SK-N-SH treated with all-trans-retinoic acid at 6 μM for 48 hours (cell line): ENCODE measurements at regions not wholly inside any gene's neighbourhood (a gene's known extent, or its start where the extent isn't known, plus 50 kb on each side); places are given as distances from the start of the nearest gene placed in this dataset.

Experiments used
- ATAC-seq: fragments of 200-7000 bp; cut with Tn5 transposase; 3 replicates; pipeline ENCODE4 v1.9.1; 2020; ENCODE audit warnings: mild to moderate bottlenecking, moderate library complexity
- ARNTL ChIP-seq: fragments of 450-650 bp; formaldehyde crosslinking; IDR thresholded peaks from 2 replicates; pipeline ENCODE4 v1.5.0; 2020; ENCODE audit warnings: low read depth, mild to moderate bottlenecking, moderate library complexity, borderline replicate concordance
- BACH2 ChIP-seq: fragments of 250-450 bp; sonication (Bioruptor Pico); IDR thresholded peaks from 2 replicates; pipeline ENCODE4 v1.9.0; 2021; ENCODE audit warnings: mild to moderate bottlenecking, borderline replicate concordance
- CSDC2 ChIP-seq: fragments of 250-450 bp; sonication (Bioruptor Pico); IDR thresholded peaks from 2 replicates; pipeline ENCODE4 v1.5.0; 2020; ENCODE audit warnings: mild to moderate bottlenecking, moderate library complexity
- ESRRG ChIP-seq: fragments of 250-450 bp; sonication (Bioruptor Pico); IDR thresholded peaks from 2 replicates; pipeline ENCODE4 v1.6.1; 2021; ENCODE audit warnings: mild to moderate bottlenecking
- GLIS3 ChIP-seq: fragments of 250-450 bp; sonication (Bioruptor Pico); IDR thresholded peaks from 2 replicates; pipeline ENCODE4 v1.5.0; 2020; ENCODE audit warnings: mild to moderate bottlenecking, moderate library complexity
- ISL1 ChIP-seq: fragments of 250-450 bp; sonication (Bioruptor Pico); IDR thresholded peaks from 2 replicates; pipeline ENCODE4 v2.1.2; 2022; ENCODE audit warnings: mild to moderate bottlenecking, moderate library complexity
- OSR1 ChIP-seq: fragments of 250-450 bp; sonication (Bioruptor Pico); IDR thresholded peaks from 2 replicates; pipeline ENCODE4 v1.8.0; 2022; ENCODE audit warnings: moderate library complexity, mild to moderate bottlenecking, inconsistent platforms
- PPARA ChIP-seq: fragments of 250-450 bp; sonication (Bioruptor Pico); IDR thresholded peaks from 2 replicates; pipeline ENCODE4 v1.5.0; 2020; ENCODE audit warnings: mild to moderate bottlenecking, borderline replicate concordance
- RARB ChIP-seq: fragments of 250-450 bp; sonication (Bioruptor Pico); IDR thresholded peaks from 2 replicates; pipeline ENCODE4 v1.8.0; 2021; ENCODE audit warnings: mild to moderate bottlenecking, moderate library complexity
- SNAI2 ChIP-seq: fragments of 250-450 bp; sonication (Bioruptor Pico); IDR thresholded peaks from 2 replicates; pipeline ENCODE4 v1.5.0; 2020; ENCODE audit warnings: mild to moderate bottlenecking, moderate library complexity
- TCF4 ChIP-seq: fragments of 250-450 bp; sonication (Bioruptor Pico); IDR thresholded peaks from 2 replicates; pipeline ENCODE4 v1.8.0; 2021; ENCODE audit warnings: mild to moderate bottlenecking, moderate library complexity, borderline replicate concordance
- TOX ChIP-seq: fragments of 250-450 bp; sonication (Bioruptor Pico); IDR thresholded peaks from 2 replicates; pipeline ENCODE4 v1.8.0; 2021; ENCODE audit warnings: mild to moderate bottlenecking, moderate library complexity, borderline replicate concordance
- ZFP3 ChIP-seq: fragments of 250-450 bp; sonication (Bioruptor Pico); IDR thresholded peaks from 2 replicates; pipeline ENCODE4 v1.5.0; 2020; ENCODE audit warnings: mild to moderate bottlenecking, moderate library complexity
- ZNF565 ChIP-seq: fragments of 450-650 bp; formaldehyde crosslinking; conservative IDR thresholded peaks from 2 replicates; pipeline ENCODE4 v1.5.0; 2020; ENCODE audit warnings: low read depth, mild to moderate bottlenecking, moderate library complexity
- ZNF70 ChIP-seq: fragments of 450-650 bp; formaldehyde crosslinking; IDR thresholded peaks from 2 replicates; pipeline ENCODE4 v1.5.0; 2020; ENCODE audit warnings: mild to moderate bottlenecking, moderate library complexity
- ZNF8 ChIP-seq: fragments of 450-650 bp; formaldehyde crosslinking; IDR thresholded peaks from 2 replicates; pipeline ENCODE4 v1.5.0; 2020; ENCODE audit warnings: mild to moderate bottlenecking, moderate library complexity
- TF ChIP-seq, protein P1 (sequence below): fragments of 250-450 bp; sonication (Bioruptor Pico); IDR thresholded peaks from 2 replicates; pipeline ENCODE4 v1.8.0; 2020; ENCODE audit warnings: mild to moderate bottlenecking, moderate library complexity, borderline replicate concordance
- TF ChIP-seq, protein P2 (sequence below): fragments of 250-450 bp; sonication (Bioruptor Pico); IDR thresholded peaks from 2 replicates; pipeline ENCODE4 v1.5.1; 2021; ENCODE audit warnings: mild to moderate bottlenecking, moderate library complexity
- TF ChIP-seq, protein P3 (sequence below): fragments of 250-450 bp; sonication (Bioruptor Pico); IDR thresholded peaks from 2 replicates; pipeline ENCODE4 v1.8.0; 2021; ENCODE audit warnings: low read depth, mild to moderate bottlenecking, moderate library complexity, borderline replicate concordance
- TF ChIP-seq, protein P4 (sequence below): fragments of 250-450 bp; sonication (Bioruptor Pico); IDR thresholded peaks from 2 replicates; pipeline ENCODE4 v1.5.0; 2020; ENCODE audit warnings: mild to moderate bottlenecking, moderate library complexity

DNA sequence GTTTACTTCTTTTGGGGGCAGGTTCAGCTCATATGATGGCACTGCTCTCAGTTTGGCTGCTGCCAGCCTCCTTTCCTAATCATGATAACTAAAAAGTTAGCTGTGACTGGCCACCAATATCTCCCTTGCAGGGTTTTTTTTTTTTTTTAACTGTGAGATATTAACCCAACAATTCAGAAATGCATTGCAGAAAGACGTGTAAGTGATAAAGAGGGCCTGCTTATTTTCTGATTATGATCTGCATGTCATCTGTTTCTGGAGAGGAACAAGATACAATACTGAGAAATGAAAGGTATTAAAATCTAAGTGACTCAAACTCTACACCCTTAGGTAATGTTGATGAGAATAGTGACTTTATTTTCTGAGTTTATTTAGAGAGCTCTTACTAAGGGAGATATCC lies 905.6 kb downstream of the SOCS6 start:
- ATAC-seq: peak; percentile 27; the same call in 2 of the 3 replicates
- no peak for TF ChIP-seq CSDC2
- no peak for TF ChIP-seq ZNF70 (CRISPR knock-in tag)
- TF ChIP-seq, protein P1, sequence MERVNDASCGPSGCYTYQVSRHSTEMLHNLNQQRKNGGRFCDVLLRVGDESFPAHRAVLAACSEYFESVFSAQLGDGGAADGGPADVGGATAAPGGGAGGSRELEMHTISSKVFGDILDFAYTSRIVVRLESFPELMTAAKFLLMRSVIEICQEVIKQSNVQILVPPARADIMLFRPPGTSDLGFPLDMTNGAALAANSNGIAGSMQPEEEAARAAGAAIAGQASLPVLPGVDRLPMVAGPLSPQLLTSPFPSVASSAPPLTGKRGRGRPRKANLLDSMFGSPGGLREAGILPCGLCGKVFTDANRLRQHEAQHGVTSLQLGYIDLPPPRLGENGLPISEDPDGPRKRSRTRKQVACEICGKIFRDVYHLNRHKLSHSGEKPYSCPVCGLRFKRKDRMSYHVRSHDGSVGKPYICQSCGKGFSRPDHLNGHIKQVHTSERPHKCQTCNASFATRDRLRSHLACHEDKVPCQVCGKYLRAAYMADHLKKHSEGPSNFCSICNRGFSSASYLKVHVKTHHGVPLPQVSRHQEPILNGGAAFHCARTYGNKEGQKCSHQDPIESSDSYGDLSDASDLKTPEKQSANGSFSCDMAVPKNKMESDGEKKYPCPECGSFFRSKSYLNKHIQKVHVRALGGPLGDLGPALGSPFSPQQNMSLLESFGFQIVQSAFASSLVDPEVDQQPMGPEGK (CRISPR knock-in tag): no peak
- TF ChIP-seq, protein P2, sequence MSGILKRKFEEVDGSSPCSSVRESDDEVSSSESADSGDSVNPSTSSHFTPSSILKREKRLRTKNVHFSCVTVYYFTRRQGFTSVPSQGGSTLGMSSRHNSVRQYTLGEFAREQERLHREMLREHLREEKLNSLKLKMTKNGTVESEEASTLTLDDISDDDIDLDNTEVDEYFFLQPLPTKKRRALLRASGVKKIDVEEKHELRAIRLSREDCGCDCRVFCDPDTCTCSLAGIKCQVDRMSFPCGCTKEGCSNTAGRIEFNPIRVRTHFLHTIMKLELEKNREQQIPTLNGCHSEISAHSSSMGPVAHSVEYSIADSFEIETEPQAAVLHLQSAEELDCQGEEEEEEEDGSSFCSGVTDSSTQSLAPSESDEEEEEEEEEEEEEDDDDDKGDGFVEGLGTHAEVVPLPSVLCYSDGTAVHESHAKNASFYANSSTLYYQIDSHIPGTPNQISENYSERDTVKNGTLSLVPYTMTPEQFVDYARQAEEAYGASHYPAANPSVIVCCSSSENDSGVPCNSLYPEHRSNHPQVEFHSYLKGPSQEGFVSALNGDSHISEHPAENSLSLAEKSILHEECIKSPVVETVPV (CRISPR knock-in tag): no peak
- no peak for TF ChIP-seq RARB
- no peak for TF ChIP-seq SNAI2
- TF ChIP-seq ISL1: peak; percentile 80
- no peak for TF ChIP-seq ZNF8 (CRISPR knock-in tag)
- TF ChIP-seq, protein P3, sequence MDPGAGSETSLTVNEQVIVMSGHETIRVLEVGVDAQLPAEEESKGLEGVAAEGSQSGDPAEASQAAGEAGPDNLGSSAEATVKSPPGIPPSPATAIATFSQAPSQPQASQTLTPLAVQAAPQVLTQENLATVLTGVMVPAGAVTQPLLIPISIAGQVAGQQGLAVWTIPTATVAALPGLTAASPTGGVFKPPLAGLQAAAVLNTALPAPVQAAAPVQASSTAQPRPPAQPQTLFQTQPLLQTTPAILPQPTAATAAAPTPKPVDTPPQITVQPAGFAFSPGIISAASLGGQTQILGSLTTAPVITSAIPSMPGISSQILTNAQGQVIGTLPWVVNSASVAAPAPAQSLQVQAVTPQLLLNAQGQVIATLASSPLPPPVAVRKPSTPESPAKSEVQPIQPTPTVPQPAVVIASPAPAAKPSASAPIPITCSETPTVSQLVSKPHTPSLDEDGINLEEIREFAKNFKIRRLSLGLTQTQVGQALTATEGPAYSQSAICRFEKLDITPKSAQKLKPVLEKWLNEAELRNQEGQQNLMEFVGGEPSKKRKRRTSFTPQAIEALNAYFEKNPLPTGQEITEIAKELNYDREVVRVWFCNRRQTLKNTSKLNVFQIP: no peak
- no peak for TF ChIP-seq ZFP3 (CRISPR knock-in tag)
- TF ChIP-seq ZNF565 (CRISPR knock-in tag): no peak
- no peak for TF ChIP-seq GLIS3 (CRISPR knock-in tag)
- peak; percentile 76; the same call in 1 of the 2 replicates for TF ChIP-seq TCF4
- TF ChIP-seq ARNTL (CRISPR knock-in tag): no peak
- TF ChIP-seq, protein P4, sequence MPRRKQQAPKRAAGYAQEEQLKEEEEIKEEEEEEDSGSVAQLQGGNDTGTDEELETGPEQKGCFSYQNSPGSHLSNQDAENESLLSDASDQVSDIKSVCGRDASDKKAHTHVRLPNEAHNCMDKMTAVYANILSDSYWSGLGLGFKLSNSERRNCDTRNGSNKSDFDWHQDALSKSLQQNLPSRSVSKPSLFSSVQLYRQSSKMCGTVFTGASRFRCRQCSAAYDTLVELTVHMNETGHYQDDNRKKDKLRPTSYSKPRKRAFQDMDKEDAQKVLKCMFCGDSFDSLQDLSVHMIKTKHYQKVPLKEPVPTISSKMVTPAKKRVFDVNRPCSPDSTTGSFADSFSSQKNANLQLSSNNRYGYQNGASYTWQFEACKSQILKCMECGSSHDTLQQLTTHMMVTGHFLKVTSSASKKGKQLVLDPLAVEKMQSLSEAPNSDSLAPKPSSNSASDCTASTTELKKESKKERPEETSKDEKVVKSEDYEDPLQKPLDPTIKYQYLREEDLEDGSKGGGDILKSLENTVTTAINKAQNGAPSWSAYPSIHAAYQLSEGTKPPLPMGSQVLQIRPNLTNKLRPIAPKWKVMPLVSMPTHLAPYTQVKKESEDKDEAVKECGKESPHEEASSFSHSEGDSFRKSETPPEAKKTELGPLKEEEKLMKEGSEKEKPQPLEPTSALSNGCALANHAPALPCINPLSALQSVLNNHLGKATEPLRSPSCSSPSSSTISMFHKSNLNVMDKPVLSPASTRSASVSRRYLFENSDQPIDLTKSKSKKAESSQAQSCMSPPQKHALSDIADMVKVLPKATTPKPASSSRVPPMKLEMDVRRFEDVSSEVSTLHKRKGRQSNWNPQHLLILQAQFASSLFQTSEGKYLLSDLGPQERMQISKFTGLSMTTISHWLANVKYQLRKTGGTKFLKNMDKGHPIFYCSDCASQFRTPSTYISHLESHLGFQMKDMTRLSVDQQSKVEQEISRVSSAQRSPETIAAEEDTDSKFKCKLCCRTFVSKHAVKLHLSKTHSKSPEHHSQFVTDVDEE (CRISPR knock-in tag): no peak

DNA sequence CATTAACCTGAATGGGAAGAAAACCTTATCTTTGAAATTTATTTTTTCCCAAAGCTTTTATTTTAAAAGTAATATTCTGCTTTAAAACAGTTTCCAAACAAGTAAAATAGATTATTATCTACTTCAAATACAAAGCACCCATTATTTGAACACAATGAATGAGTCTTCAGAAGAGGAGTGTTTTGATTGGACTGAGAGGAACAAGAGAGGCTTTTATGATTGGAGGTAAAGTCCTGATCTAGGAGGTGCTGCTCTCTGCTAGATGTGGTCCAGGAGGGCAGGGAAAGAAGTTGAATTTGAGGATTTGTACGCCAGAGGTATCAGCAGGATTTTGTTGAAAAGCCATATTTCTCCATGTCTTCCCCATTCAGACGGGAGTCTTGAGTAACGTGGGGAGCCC lies 900.7 kb downstream of the SOCS6 start:
- no peak for ATAC-seq
- TF ChIP-seq SNAI2: no peak
- TF ChIP-seq BACH2: no peak
- TF ChIP-seq, protein P3: no peak
- TF ChIP-seq CSDC2: no peak
- no peak for TF ChIP-seq RARB
- TF ChIP-seq, protein P2 (CRISPR knock-in tag): no peak
- no peak for TF ChIP-seq ZNF565 (CRISPR knock-in tag)
- no peak for TF ChIP-seq GLIS3 (CRISPR knock-in tag)
- TF ChIP-seq ZNF8 (CRISPR knock-in tag): no peak
- TF ChIP-seq, protein P4 (CRISPR knock-in tag): no peak
- no peak for TF ChIP-seq ISL1
- no peak for TF ChIP-seq ESRRG (CRISPR knock-in tag)
- TF ChIP-seq TOX (CRISPR knock-in tag): no peak
- no peak for TF ChIP-seq OSR1 (CRISPR knock-in tag)
- no peak for TF ChIP-seq PPARA
- no peak for TF ChIP-seq ZNF70 (CRISPR knock-in tag)
- no peak for TF ChIP-seq TCF4
